ENCODE measurements at regions not wholly inside any gene's neighbourhood (a gene's known extent, or its start where the extent isn't known, plus 50 kb on each side); places are given as distances from the start of the nearest gene placed in this dataset.

- no peaks in the 10 kb centered on the region for H3K36me3 ChIP-seq (ENCODE audit: control insufficient read depth, insufficient read depth, low read length)
- whole genome bisulfite sequencing, 2 experiments (ENCODE audit: extremely low coverage in 2 of 2, insufficient read length in 1 of 2) = 55% methylated on average over 2 of the region's 5 CpGs; no CpG with 5 or more reads in 1 of the 2 experiments
These were observed 67.4 kb downstream of the IGLL1 start for GRCh38 chr22:23512721-23513120.

More at GRCh38 chr22:23512721-23513120, 67.4 kb downstream of the IGLL1 start:
- Histone ChIP-seq H4K5ac (ENCODE audit: low read depth, low read length) (no peak overlapping the region), H3K4me3 (ENCODE audit: insufficient read depth, low read depth, low read length) (no peak overlapping the region), H3K56ac (ENCODE audit: extremely low read depth, insufficient read depth, low read length) (no peak overlapping the region), H2AK9ac (replicated peaks; ENCODE audit: low read depth, low read length, poor library complexity) (no peak overlapping the region), H2BK5ac (ENCODE audit: low read depth, low read length, poor library complexity, severe bottlenecking) (no peak overlapping the region), H3K27me3 (ENCODE audit: control insufficient read depth, insufficient read depth, low read length) (no peaks in the 10 kb centered on the region; the same call in 1 of the 2 replicates), H3K9me1 (ENCODE audit: insufficient read depth, low read length) (no peaks in the 10 kb centered on the region), H2AFZ (replicated peaks; ENCODE audit: low read length, poor library complexity) (no peak overlapping the region), H2BK20ac (ENCODE audit: low read depth, low read length) (no peak overlapping the region), H3K14ac (replicated peaks; ENCODE audit: low read depth, low read length) (no peak overlapping the region), H3K4me1 (ENCODE audit: control insufficient read depth, insufficient read depth, low read length) (no peaks in the 10 kb centered on the region), H3K23ac (ENCODE audit: low read depth, low read length) (no peak overlapping the region), H2AK5ac (ENCODE audit: low read depth, low read length) (no peak overlapping the region), H3K18ac (ENCODE audit: low read depth, low read length) (no peak overlapping the region), H4K91ac (ENCODE audit: insufficient read depth, low read depth, low read length) (no peak overlapping the region), H3K4me2 (ENCODE audit: low read depth, low read length) (no peak overlapping the region), H3K79me1 (ENCODE audit: low read depth in 1 of 2, low read length in 2 of 2) (no peaks in the 10 kb centered on the region), H4K20me1 (ENCODE audit: insufficient read depth, low read length) (no peaks in the 10 kb centered on the region), H3K9me3 (ENCODE audit: control insufficient read depth, insufficient read depth, low read length) (no peaks in the 10 kb centered on the region), H2BK15ac (ENCODE audit: low read depth, low read length) (no peak overlapping the region), H3K9ac (ENCODE audit: low read depth, low read length) (no peak overlapping the region), H3K4ac (ENCODE audit: low read depth, low read length) (no peak overlapping the region), H4K8ac (ENCODE audit: low read depth in 2 of 2, low read length in 2 of 2) (no peak overlapping the region), H2BK120ac (ENCODE audit: low read depth, low read length) (no peak overlapping the region), H3K27ac (ENCODE audit: insufficient read depth, low read length) (no peak overlapping the region)
- dilution Hi-C loops (cut with HindIII; ENCODE audit: low sequenced_read_pairs, unreplicated experiment) (no loop called here), in situ Hi-C loops (cut with MboI; ENCODE audit: low sequenced_read_pairs) (no loop called here), intact Hi-C loops (cut with micrococcal nuclease) (no loop called here)
- ATAC-seq (ENCODE audit: low read depth) = no peak
- DNase-seq = no peak
- POLR2A ChIA-PET (ENCODE audit: unreplicated experiment) = no interaction called here
- CTCF ChIA-PET = no interaction called here
- BruUV-seq (replicated peaks) = no TSS peak
- TF ChIP-seq USF2 (IDR thresholded peaks at IDR 0.05; ENCODE audit: low read depth, low read length) (no peak), NFE2L2 (IDR thresholded peaks at IDR 0.05; ENCODE audit: low read depth, low read length) (no peak), RAD21 (IDR thresholded peaks at IDR 0.05; ENCODE audit: low read length) (no peak), MAFK (IDR thresholded peaks at IDR 0.05; ENCODE audit: low read depth, low read length) (no peak), ELK1 (IDR thresholded peaks at IDR 0.05; ENCODE audit: borderline replicate concordance, low read depth, low read length) (no peak), FOS (IDR thresholded peaks at IDR 0.05; ENCODE audit: low read depth, low read length) (no peak), CHD1 (IDR thresholded peaks at IDR 0.05; ENCODE audit: low read depth, low read length) (no peak), RFX5 (IDR thresholded peaks at IDR 0.05; ENCODE audit: low read depth, low read length) (no peak), CEBPB (IDR thresholded peaks at IDR 0.05; ENCODE audit: low read depth, low read length) (no peak), RCOR1 (IDR thresholded peaks at IDR 0.05; ENCODE audit: insufficient replicate concordance, low read length) (no peak), SMC3 (IDR thresholded peaks at IDR 0.05; ENCODE audit: low read depth, low read length) (no peak), MAZ (IDR thresholded peaks at IDR 0.05; ENCODE audit: borderline replicate concordance, low read depth, low read length) (no peak), POLR2A (IDR thresholded peaks at IDR 0.05; ENCODE audit: low read depth, low read length) (no peak)
- TF ChIP-seq, protein P1, sequence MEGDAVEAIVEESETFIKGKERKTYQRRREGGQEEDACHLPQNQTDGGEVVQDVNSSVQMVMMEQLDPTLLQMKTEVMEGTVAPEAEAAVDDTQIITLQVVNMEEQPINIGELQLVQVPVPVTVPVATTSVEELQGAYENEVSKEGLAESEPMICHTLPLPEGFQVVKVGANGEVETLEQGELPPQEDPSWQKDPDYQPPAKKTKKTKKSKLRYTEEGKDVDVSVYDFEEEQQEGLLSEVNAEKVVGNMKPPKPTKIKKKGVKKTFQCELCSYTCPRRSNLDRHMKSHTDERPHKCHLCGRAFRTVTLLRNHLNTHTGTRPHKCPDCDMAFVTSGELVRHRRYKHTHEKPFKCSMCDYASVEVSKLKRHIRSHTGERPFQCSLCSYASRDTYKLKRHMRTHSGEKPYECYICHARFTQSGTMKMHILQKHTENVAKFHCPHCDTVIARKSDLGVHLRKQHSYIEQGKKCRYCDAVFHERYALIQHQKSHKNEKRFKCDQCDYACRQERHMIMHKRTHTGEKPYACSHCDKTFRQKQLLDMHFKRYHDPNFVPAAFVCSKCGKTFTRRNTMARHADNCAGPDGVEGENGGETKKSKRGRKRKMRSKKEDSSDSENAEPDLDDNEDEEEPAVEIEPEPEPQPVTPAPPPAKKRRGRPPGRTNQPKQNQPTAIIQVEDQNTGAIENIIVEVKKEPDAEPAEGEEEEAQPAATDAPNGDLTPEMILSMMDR (conservative IDR thresholded peaks at IDR 0.05; ENCODE audit: low read depth, low read length) = no peak

Data from IMR-90 (cell line).